Gastrocnemius medialis (tissue), 4 donors: ENCODE measurements at regions not wholly inside any gene's neighbourhood (a gene's known extent, or its start where the extent isn't known, plus 50 kb on each side); places are given as distances from the start of the nearest gene placed in this dataset.

Source experiments
- POLR2A ChIP-seq, 2 donors: fragments of 450-650 bp; IDR thresholded peaks; one replicate each; pipeline ENCODE4 v1.6.1; 2017; ENCODE audit warnings: antibody characterized with exemption in 2 of 2, mild to moderate bottlenecking in 2 of 2, moderate library complexity in 2 of 2
- TF ChIP-seq, protein P1 (sequence below), 5 experiments: fragments of 450-650 bp in 3 of 5; fragments of 200-600 bp in 2 of 5; sonication (generic) in 2 of 5; IDR thresholded peaks in 4 of 5; conservative IDR thresholded peaks in 1 of 5; 1 replicate in 4 of 5; 2 replicates in 1 of 5; pipeline ENCODE4 v1.5.1; 2016 to 2019; ENCODE audit warnings: antibody characterized with exemption in 5 of 5, mild to moderate bottlenecking in 3 of 5, moderate library complexity in 3 of 5

DNA sequence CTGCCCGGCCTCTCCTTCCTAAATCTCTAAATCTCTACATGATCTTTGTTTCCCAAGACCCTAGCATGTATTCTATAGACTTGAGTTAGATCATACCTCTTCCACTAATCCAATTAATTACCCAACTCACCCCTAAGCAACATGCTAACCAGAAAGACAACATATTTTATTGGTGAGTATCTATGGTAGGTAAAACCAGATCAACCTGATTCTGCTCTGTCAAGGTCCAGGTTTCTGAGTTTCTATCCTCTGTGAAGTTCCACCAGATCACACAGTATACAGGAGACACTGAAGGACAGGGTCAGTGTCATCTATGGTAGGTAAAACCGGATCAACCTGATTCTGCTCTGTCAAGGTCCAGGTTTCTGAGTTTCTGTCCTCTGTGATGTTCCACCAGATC lies 363.2 kb upstream of the MARCKS start:
- TF ChIP-seq, protein P1, sequence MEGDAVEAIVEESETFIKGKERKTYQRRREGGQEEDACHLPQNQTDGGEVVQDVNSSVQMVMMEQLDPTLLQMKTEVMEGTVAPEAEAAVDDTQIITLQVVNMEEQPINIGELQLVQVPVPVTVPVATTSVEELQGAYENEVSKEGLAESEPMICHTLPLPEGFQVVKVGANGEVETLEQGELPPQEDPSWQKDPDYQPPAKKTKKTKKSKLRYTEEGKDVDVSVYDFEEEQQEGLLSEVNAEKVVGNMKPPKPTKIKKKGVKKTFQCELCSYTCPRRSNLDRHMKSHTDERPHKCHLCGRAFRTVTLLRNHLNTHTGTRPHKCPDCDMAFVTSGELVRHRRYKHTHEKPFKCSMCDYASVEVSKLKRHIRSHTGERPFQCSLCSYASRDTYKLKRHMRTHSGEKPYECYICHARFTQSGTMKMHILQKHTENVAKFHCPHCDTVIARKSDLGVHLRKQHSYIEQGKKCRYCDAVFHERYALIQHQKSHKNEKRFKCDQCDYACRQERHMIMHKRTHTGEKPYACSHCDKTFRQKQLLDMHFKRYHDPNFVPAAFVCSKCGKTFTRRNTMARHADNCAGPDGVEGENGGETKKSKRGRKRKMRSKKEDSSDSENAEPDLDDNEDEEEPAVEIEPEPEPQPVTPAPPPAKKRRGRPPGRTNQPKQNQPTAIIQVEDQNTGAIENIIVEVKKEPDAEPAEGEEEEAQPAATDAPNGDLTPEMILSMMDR (IDR thresholded peaks at IDR 0.05 in 4 of 5, conservative IDR thresholded peaks at IDR 0.05 in 1 of 5), result no peak
- TF ChIP-seq POLR2A (IDR thresholded peaks at IDR 0.05), result no peak
